ENCODE measurements at regions not wholly inside any gene's neighbourhood (a gene's known extent, or its start where the extent isn't known, plus 50 kb on each side); places are given as distances from the start of the nearest gene placed in this dataset.

GRCh38 chr5:155316070-155316714 lies 302.6 kb downstream of the KIF4B start:
- H3K4me3 ChIP-seq (ENCODE audit: low read depth, low read length), result no peak overlapping the region
- DNase-seq (ENCODE audit: low read depth), result no peak
- TF ChIP-seq CTCF (conservative IDR thresholded peaks at IDR 0.05; ENCODE audit: low read depth, low read length), result no peak

GRCh38 chr5:155332618-155333017 lies 319.1 kb downstream of the KIF4B start:
- no peak for DNase-seq (ENCODE audit: low read depth)
- TF ChIP-seq CTCF (conservative IDR thresholded peaks at IDR 0.05; ENCODE audit: low read depth, low read length), result no peak
- H3K4me3 ChIP-seq (ENCODE audit: low read depth, low read length), result no peak overlapping the region

GRCh38 chr5:155342956-155343355 lies 329.4 kb downstream of the KIF4B start:
- no peak overlapping the region for H3K4me3 ChIP-seq (ENCODE audit: low read depth, low read length)
- no peak for DNase-seq (ENCODE audit: low read depth)
- no peak for TF ChIP-seq CTCF (conservative IDR thresholded peaks at IDR 0.05; ENCODE audit: low read depth, low read length)

- H3K4me3 ChIP-seq (ENCODE audit: low read depth, low read length), result no peak overlapping the region
- TF ChIP-seq CTCF (conservative IDR thresholded peaks at IDR 0.05; ENCODE audit: low read depth, low read length), result no peak
- peak; percentile 13 for DNase-seq (ENCODE audit: low read depth)
These were observed 329.9 kb downstream of the KIF4B start for GRCh38 chr5:155343468-155343867.

- TF ChIP-seq CTCF (conservative IDR thresholded peaks at IDR 0.05; ENCODE audit: low read depth, low read length), result no peak
- no peak overlapping the region for H3K4me3 ChIP-seq (ENCODE audit: low read depth, low read length)
- no peak for DNase-seq (ENCODE audit: low read depth)
These were observed 339.7 kb downstream of the KIF4B start for GRCh38 chr5:155353231-155353630.

- H3K4me3 ChIP-seq (ENCODE audit: low read depth, low read length), result no peak overlapping the region
- DNase-seq (ENCODE audit: low read depth), result no peak
- TF ChIP-seq CTCF (conservative IDR thresholded peaks at IDR 0.05; ENCODE audit: low read depth, low read length), result no peak
These were observed 352.5 kb downstream of the KIF4B start for GRCh38 chr5:155366096-155366495.

- no peak overlapping the region for H3K4me3 ChIP-seq (ENCODE audit: low read depth, low read length)
- DNase-seq (ENCODE audit: low read depth), result no peak
- TF ChIP-seq CTCF (conservative IDR thresholded peaks at IDR 0.05; ENCODE audit: low read depth, low read length), result no peak
These were observed 354.3 kb downstream of the KIF4B start for GRCh38 chr5:155367841-155368240.
